Astrocyte (in vitro differentiated cells and primary cell): ENCODE measurements at regions not wholly inside any gene's neighbourhood (a gene's known extent, or its start where the extent isn't known, plus 50 kb on each side); places are given as distances from the start of the nearest gene placed in this dataset.

ENCODE experiments used
- DNase-seq: peaks from one replicate; pipeline ENCODE4 v3.0.0-alpha.2; 2010; ENCODE audit warnings: low read depth
- FAIRE-seq: peaks from 2 replicates; lab custom pipeline; 2011; peaks lifted over from hg19 to GRCh38; lab: Jason Lieb, UNC
- H2AFZ ChIP-seq: 2 replicates; pipeline ENCODE4 v1.6.0; 2012; ENCODE audit warnings: low read depth, low read length, inconsistent platforms
- H3K27ac ChIP-seq: 2 replicates; pipeline ENCODE4 v1.5.1; 2011; ENCODE audit warnings: low read depth, low read length, inconsistent platforms
- H3K27me3 ChIP-seq: 2 replicates; pipeline ENCODE4 v1.6.0; 2011; ENCODE audit warnings: low read length, inconsistent platforms; ENCODE audit not compliant: insufficient read depth
- H3K36me3 ChIP-seq: 2 replicates; pipeline ENCODE4 v1.5.1; 2011; ENCODE audit warnings: low read length, inconsistent platforms; ENCODE audit not compliant: insufficient read depth
- H3K4me1 ChIP-seq: 2 replicates; pipeline ENCODE4 v1.5.1; 2011; ENCODE audit warnings: low read length, inconsistent platforms; ENCODE audit not compliant: insufficient read depth
- H3K4me2 ChIP-seq: 2 replicates; pipeline ENCODE4 v1.6.0; 2012; ENCODE audit warnings: low read length, inconsistent platforms
- H3K4me3 ChIP-seq: 2 replicates; pipeline ENCODE4 v1.5.1; 2011; ENCODE audit warnings: low read depth, mild to moderate bottlenecking, low read length, inconsistent platforms; ENCODE audit not compliant: insufficient read depth
- H3K79me2 ChIP-seq: 2 replicates; pipeline ENCODE4 v1.6.0; 2012; ENCODE audit warnings: mild to moderate bottlenecking, low read length, inconsistent platforms; ENCODE audit not compliant: insufficient read depth
- H3K9ac ChIP-seq: 2 replicates; pipeline ENCODE4 v1.6.0; 2012; ENCODE audit warnings: mild to moderate bottlenecking, low read length, inconsistent platforms
- H3K9me3 ChIP-seq: 2 replicates; pipeline ENCODE4 v1.5.1; 2012; ENCODE audit warnings: low read depth, mild to moderate bottlenecking, low read length, inconsistent platforms; ENCODE audit not compliant: insufficient read depth
- H4K20me1 ChIP-seq: 2 replicates; pipeline ENCODE4 v1.6.0; 2012; ENCODE audit warnings: low read length, inconsistent platforms; ENCODE audit not compliant: insufficient read depth
- H3K27ac Mint-ChIP-seq: one replicate; pipeline ENCODE4 v1.8.0; 2021; ENCODE audit warnings: mild to moderate bottlenecking, mixed read lengths; ENCODE audit not compliant: unreplicated experiment
- H3K27me3 Mint-ChIP-seq: one replicate; pipeline ENCODE4 v1.8.0; 2021; ENCODE audit warnings: low read depth, mixed read lengths; ENCODE audit not compliant: unreplicated experiment
- H3K36me3 Mint-ChIP-seq: one replicate; pipeline ENCODE4 v1.8.0; 2021; ENCODE audit warnings: low read depth, mixed read lengths; ENCODE audit not compliant: unreplicated experiment
- H3K4me1 Mint-ChIP-seq: one replicate; pipeline ENCODE4 v1.8.0; 2021; ENCODE audit warnings: low read depth, mixed read lengths; ENCODE audit not compliant: unreplicated experiment
- H3K4me3 Mint-ChIP-seq: one replicate; pipeline ENCODE4 v1.8.0; 2021; ENCODE audit warnings: mild to moderate bottlenecking, moderate library complexity, mixed read lengths; ENCODE audit not compliant: unreplicated experiment
- H3K9me3 Mint-ChIP-seq: one replicate; pipeline ENCODE4 v1.8.0; 2021; ENCODE audit warnings: mild to moderate bottlenecking, mixed read lengths; ENCODE audit not compliant: unreplicated experiment
- CTCF ChIP-seq: IDR thresholded peaks from 2 replicates; pipeline ENCODE4 v1.5.1; 2011; ENCODE audit warnings: low read depth, mild to moderate bottlenecking, inconsistent platforms, low read length, moderate library complexity; ENCODE audit not compliant: insufficient read depth
- EZH2 ChIP-seq: IDR thresholded peaks from 2 replicates; pipeline ENCODE4 v1.6.1; 2012; ENCODE audit warnings: mild to moderate bottlenecking, low read length, inconsistent platforms; ENCODE audit not compliant: insufficient read depth

GRCh38 chr1:102699524-102699923 is 408.8 kb downstream of the COL11A1 start:
- no peak for DNase-seq
- FAIRE-seq, result no peak
- Histone ChIP-seq H3K36me3 (no peaks in the 10 kb centered on the region), H3K9me3 (no peaks in the 10 kb centered on the region), H3K4me1 (no peaks in the 10 kb centered on the region), H3K4me2 (no peak overlapping the region), H3K4me3 (no peak overlapping the region), H3K27ac (no peak overlapping the region), H2AFZ (no peak overlapping the region), H4K20me1 (no peaks in the 10 kb centered on the region), H3K9ac (no peak overlapping the region), H3K27me3 (no peaks in the 10 kb centered on the region), H3K79me2 (no peaks in the 10 kb centered on the region)
- Mint-ChIP-seq H3K4me1 (no peaks in the 10 kb centered on the region), H3K27ac (no peak overlapping the region), H3K27me3 (no peaks in the 10 kb centered on the region), H3K4me3 (no peak overlapping the region), H3K9me3 (peaks cover 1% of the 10 kb centered on the region), H3K36me3 (no peaks in the 10 kb centered on the region)
- TF ChIP-seq CTCF (no peak), EZH2 (no peak)

DNA sequence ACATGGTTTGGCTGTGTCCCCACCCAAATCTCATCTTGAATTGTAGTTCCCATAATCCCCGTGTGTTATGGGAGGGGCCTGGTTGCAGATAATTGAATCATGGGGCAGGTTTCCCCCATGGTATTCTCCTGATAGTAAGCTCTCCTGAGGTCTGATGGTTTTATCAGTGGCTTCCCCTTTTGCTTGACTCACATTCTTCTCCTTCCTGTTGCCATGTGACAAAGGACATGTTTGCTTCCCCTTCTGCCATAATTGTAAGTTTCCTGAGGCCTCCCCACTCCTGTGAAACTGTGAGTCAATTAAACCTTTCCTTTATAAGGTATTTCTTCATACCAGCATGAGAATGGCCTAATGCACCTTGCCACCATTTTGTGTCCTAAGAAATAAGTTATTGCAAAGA is 415.0 kb downstream of the COL11A1 start:
- no peaks in the 10 kb centered on the region for H3K36me3 Mint-ChIP-seq
- Histone ChIP-seq H3K4me3 (no peak overlapping the region), H4K20me1 (no peaks in the 10 kb centered on the region), H3K36me3 (no peaks in the 10 kb centered on the region), H2AFZ (no peak overlapping the region), H3K4me1 (no peaks in the 10 kb centered on the region), H3K79me2 (no peaks in the 10 kb centered on the region), H3K4me2 (no peak overlapping the region), H3K9me3 (no peaks in the 10 kb centered on the region), H3K27me3 (no peaks in the 10 kb centered on the region), H3K27ac (no peak overlapping the region), H3K9ac (no peak overlapping the region)
- H3K9me3 Mint-ChIP-seq, result peaks cover 4% of the 10 kb centered on the region
- H3K27ac Mint-ChIP-seq, result no peak overlapping the region
- H3K27me3 Mint-ChIP-seq, result no peaks in the 10 kb centered on the region
- FAIRE-seq (no peak), DNase-seq (no peak)
- TF ChIP-seq EZH2, result no peak
- no peak for TF ChIP-seq CTCF
- no peak overlapping the region for H3K4me3 Mint-ChIP-seq
- no peaks in the 10 kb centered on the region for H3K4me1 Mint-ChIP-seq

DNA sequence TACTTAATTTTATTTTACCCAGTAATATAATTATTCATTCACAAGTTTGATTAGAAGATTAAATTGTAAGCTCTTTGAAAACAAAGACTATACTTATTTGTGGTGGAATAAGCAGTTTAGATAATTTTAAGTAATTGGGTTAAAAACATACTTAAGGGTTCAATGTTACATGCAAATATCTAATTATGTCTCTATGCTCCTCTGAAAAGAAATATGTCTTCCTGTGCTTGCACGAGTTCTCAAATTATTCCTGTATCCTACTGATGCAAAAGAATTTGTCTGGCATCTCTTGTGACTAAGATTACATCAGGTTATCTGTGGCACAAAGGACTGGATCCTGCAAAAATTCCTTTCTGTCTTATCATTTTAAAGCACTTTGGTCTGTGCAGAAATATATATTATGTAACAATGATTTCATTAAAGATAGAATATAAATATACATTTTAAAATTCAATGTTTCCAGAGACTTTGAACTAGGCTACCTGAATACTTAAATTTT is 416.7 kb downstream of the COL11A1 start:
- Histone ChIP-seq H3K27me3 (no peaks in the 10 kb centered on the region), H2AFZ (no peak overlapping the region), H3K4me1 (no peaks in the 10 kb centered on the region), H3K9ac (no peak overlapping the region), H3K9me3 (no peaks in the 10 kb centered on the region), H3K79me2 (no peaks in the 10 kb centered on the region), H3K36me3 (no peaks in the 10 kb centered on the region), H3K27ac (no peak overlapping the region), H3K4me3 (no peak overlapping the region), H4K20me1 (no peaks in the 10 kb centered on the region), H3K4me2 (no peak overlapping the region)
- Mint-ChIP-seq H3K4me3 (no peak overlapping the region), H3K9me3 (peaks cover 4% of the 10 kb centered on the region), H3K36me3 (no peaks in the 10 kb centered on the region), H3K4me1 (no peaks in the 10 kb centered on the region), H3K27ac (no peak overlapping the region), H3K27me3 (no peaks in the 10 kb centered on the region)
- TF ChIP-seq CTCF (no peak), EZH2 (no peak)
- FAIRE-seq (no peak), DNase-seq (no peak)
